Central memory CD8-positive, alpha-beta T cell (primary cell): ENCODE measurements at regions not wholly inside any gene's neighbourhood (a gene's known extent, or its start where the extent isn't known, plus 50 kb on each side); places are given as distances from the start of the nearest gene placed in this dataset.

Experiments
- ATAC-seq: fragments of 150-1000 bp; cut with Tn5 transposase; replicated peaks from 2 replicates; pipeline ENCODE4 v1.10.0; 2022; ENCODE audit warnings: mild to moderate bottlenecking, moderate FRiP score, moderate number of reproducible peaks; ENCODE audit not compliant: poor library complexity, severe bottlenecking; ENCODE audit errors: extremely low read depth
- DNase-seq, 2 donors: peaks; one replicate each; pipeline ENCODE4 v3.0.0; 2021; ENCODE audit warnings: low spot score in 2 of 2
- H3K27ac Mint-ChIP-seq: one replicate; pipeline ENCODE4 v1.8.0; 2022; ENCODE audit warnings: low read depth, mild to moderate bottlenecking, moderate library complexity, mixed read lengths
- H3K27me3 Mint-ChIP-seq: one replicate; pipeline ENCODE4 v1.8.0; 2022; ENCODE audit warnings: mixed read lengths
- H3K36me3 Mint-ChIP-seq: one replicate; pipeline ENCODE4 v1.8.0; 2022; ENCODE audit warnings: mild to moderate bottlenecking, moderate library complexity, mixed read lengths; ENCODE audit not compliant: insufficient read depth
- H3K4me1 Mint-ChIP-seq: one replicate; pipeline ENCODE4 v1.8.0; 2022; ENCODE audit warnings: mixed read lengths
- H3K4me3 Mint-ChIP-seq: one replicate; pipeline ENCODE4 v1.8.0; 2022; ENCODE audit warnings: mild to moderate bottlenecking, moderate library complexity, mixed read lengths
- H3K9me3 Mint-ChIP-seq: one replicate; pipeline ENCODE4 v1.8.0; 2022; ENCODE audit warnings: mixed read lengths

DNA sequence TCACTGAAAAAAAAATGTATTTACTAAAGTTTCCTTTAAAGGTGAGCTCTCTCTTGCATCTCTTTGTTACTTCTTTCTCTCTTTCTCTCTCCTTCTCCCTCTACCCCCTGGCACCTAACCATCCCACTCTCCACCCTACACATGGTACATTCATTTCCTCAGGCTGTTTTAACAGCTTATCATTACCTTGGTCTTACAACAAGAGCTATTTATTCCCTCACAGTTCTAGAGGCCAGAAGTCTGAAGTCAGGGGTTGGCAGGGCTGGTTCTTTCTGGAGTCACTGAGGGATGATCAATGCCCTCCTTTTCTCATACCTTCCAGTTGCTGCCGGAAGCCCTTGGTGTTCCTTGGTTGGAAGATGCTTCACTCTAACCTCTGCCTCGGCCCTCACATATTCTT is 91.1 kb upstream of the DSCAM start:
- DNase-seq (no peak), ATAC-seq (no peak)
- Mint-ChIP-seq H3K4me1 (no peaks in the 10 kb centered on the region), H3K36me3 (no peaks in the 10 kb centered on the region), H3K9me3 (peaks cover 9% of the 10 kb centered on the region), H3K27ac (no peak overlapping the region), H3K4me3 (no peak overlapping the region), H3K27me3 (no peaks in the 10 kb centered on the region)

DNA sequence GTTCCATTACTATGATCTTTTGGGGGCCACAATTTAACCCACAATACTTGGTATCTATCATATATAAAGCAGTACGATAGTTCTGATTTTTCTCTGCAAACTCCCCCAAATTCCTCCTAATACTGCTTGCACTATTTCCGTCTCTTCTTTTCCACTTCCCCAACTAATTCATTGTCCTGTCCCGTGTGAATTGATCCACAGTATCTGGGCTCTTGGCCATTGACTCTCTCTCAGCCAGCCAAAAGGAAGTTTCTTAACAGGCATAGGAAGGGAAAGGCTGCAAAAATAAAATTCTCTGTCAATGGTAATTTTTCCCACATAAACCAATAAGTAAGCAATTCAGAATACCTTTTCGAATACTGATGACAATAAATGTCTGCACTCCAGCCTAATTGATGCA is 91.7 kb upstream of the DSCAM start:
- DNase-seq: no peak
- ATAC-seq: no peak
- Mint-ChIP-seq H3K4me1 (no peaks in the 10 kb centered on the region), H3K9me3 (peaks cover 9% of the 10 kb centered on the region), H3K27ac (no peak overlapping the region), H3K4me3 (no peak overlapping the region), H3K27me3 (no peaks in the 10 kb centered on the region), H3K36me3 (no peaks in the 10 kb centered on the region)

DNA sequence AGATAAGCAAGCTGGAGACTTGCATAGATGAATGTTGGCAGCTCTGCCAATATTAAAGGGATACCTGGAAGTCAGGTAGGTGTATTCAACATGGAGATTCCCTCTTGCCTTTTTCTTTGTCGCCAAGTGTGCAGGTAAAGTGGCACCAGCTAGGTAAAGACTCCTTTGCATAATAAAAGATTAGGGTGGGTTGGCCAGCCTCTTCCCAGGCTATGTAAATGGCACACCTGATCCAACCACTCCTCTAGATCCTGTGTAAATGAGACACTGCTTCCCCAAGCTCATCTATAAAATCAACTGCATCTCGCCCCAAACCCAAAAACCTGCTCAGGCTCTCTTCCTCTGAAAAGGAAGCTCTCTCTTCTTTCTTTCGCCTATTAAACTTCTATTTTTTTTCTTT is 100.8 kb upstream of the DSCAM start:
- DNase-seq (no peak), ATAC-seq (no peak)
- Mint-ChIP-seq H3K27me3 (no peaks in the 10 kb centered on the region), H3K9me3 (peaks cover 13% of the 10 kb centered on the region), H3K27ac (no peak overlapping the region), H3K4me3 (no peak overlapping the region), H3K36me3 (no peaks in the 10 kb centered on the region), H3K4me1 (no peaks in the 10 kb centered on the region)

DNA sequence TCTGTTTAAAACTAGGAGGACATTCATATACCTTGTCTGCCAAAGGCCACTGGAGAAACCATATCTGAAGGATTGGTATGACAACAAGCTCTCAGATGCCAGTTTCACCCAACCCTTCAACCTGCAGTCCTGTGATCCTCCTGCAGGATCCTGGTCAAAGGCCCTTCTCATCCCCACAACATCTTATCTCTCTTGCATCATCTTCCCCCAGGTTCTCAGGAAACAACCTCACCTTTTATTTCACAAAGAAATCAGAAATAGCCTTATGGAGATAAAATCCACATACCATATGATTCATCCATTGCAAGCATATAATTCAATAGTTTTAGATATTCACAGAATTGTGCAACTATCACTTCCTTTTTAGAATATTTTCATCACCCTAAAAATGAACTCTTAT is 104.0 kb upstream of the DSCAM start:
- ATAC-seq (no peak), DNase-seq (no peak)
- H3K36me3 Mint-ChIP-seq: no peaks in the 10 kb centered on the region
- H3K4me1 Mint-ChIP-seq: no peaks in the 10 kb centered on the region
- H3K27me3 Mint-ChIP-seq: peaks cover 8% of the 10 kb centered on the region
- H3K27ac Mint-ChIP-seq: no peak overlapping the region
- peaks cover 3% of the 10 kb centered on the region for H3K9me3 Mint-ChIP-seq
- H3K4me3 Mint-ChIP-seq: no peak overlapping the region

DNA sequence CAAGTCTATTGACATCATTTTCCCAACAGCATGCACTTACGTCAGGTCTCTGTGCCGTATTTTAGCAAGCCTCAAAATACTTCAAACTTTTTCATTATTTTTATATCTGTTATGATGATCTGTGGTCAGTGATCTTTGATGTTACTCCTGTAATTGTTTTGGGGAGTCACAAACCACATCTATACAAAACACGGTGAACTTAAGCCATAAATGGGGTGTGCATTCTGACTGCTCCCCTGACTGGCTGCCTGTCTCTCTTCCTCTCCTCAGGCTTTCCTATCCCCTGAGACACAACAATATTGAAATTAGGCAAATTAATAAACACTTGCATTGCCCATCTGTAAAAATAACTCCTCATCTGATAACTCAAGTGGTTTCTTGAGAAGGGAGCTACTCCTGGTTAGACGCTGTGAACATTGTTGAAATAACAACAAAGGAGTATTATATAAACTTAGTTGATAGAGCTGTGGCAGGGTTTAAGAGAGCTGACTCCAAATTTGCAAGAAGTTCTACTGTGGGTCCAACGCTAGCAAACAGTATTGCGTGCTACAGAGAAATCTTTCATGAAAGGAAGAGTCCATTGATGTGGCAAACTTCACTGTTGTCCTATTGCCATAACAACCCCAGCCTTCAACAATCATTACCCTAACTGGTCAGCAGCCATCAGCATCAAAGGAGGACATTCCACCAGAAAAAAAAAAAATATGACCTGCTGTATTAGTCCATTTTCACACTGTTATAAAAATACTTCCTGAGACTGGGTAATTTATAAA is 105.8 kb upstream of the DSCAM start:
- H3K36me3 Mint-ChIP-seq: no peaks in the 10 kb centered on the region
- peaks cover 21% of the 10 kb centered on the region for H3K27me3 Mint-ChIP-seq

DNA sequence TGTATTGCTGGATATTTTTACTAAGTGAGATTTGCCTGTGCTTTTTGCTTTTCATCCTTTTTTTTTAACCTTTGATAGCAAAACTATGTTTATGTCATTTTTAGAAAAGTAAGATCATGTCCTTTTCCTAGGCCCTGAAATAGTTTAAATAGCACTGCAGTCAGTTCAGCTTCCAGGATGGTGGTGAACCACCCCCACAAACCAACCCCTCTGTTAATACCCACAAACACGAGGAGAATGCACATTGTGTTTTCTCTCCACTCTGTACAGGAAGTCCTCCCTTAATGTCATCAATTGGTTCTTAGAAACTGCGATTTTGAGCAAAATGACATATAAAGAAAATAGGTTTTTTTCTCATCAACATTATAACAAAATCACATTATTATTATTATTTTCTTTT is 117.7 kb upstream of the DSCAM start:
- Mint-ChIP-seq H3K36me3 (no peaks in the 10 kb centered on the region), H3K9me3 (no peaks in the 10 kb centered on the region), H3K4me1 (no peaks in the 10 kb centered on the region), H3K27ac (no peak overlapping the region), H3K4me3 (no peak overlapping the region), H3K27me3 (no peaks in the 10 kb centered on the region)
- ATAC-seq: no peak
- no peak for DNase-seq

More for the DNA sequence above, 105.8 kb upstream of the DSCAM start:
- Mint-ChIP-seq H3K9me3 (peaks cover 11% of the 10 kb centered on the region), H3K27ac (no peak overlapping the region), H3K4me3 (no peak overlapping the region), H3K4me1 (no peaks in the 10 kb centered on the region)
- ATAC-seq (no peak), DNase-seq (no peak)

DNA sequence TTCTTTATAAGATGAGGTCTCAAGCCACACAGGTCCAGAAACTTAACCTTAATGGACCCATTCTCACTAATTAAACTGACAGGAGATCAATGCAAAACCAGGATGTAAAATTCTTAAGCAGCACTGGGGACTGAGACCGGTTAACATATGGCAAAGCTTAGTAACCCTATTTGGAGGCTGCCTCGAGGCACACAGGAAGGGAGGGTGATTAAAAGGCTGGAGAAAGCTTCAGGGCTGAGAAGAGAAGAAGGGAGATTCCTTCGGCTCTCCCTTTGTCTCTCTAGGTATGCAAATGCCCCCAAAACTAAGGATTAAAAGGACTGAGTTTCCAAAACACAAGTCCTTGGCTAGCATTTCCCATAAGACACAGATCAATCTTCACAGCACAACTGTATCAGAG is 120.8 kb upstream of the DSCAM start:
- no peak for DNase-seq
- no peak overlapping the region for H3K27ac Mint-ChIP-seq
- ATAC-seq: no peak
- H3K27me3 Mint-ChIP-seq: no peaks in the 10 kb centered on the region
- H3K4me3 Mint-ChIP-seq: no peak overlapping the region
- peaks cover 5% of the 10 kb centered on the region for H3K9me3 Mint-ChIP-seq
- H3K36me3 Mint-ChIP-seq: no peaks in the 10 kb centered on the region
- H3K4me1 Mint-ChIP-seq: no peaks in the 10 kb centered on the region

DNA sequence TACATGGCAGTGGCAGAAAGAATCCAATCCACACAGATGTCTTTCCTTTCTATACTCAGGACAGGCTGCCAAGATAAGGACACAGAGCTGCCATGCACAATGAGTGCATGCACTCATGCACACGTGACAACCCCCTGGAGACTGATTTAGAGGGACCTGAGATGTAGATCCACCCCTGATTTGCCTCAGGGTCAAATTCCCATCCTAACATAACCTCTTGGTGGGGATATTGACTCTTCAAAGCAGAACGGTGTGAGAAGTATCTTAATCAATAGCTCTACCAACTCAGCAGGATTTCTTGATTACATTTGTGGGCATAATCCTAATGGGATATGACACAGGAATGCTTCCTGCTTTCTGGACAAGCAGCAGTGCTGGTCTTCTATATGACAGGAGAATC is 125.2 kb upstream of the DSCAM start:
- DNase-seq (no peak), ATAC-seq (no peak)
- no peaks in the 10 kb centered on the region for H3K4me1 Mint-ChIP-seq
- no peak overlapping the region for H3K4me3 Mint-ChIP-seq
- no peaks in the 10 kb centered on the region for H3K27me3 Mint-ChIP-seq
- no peak overlapping the region for H3K27ac Mint-ChIP-seq
- peaks cover 5% of the 10 kb centered on the region for H3K9me3 Mint-ChIP-seq
- no peaks in the 10 kb centered on the region for H3K36me3 Mint-ChIP-seq

DNA sequence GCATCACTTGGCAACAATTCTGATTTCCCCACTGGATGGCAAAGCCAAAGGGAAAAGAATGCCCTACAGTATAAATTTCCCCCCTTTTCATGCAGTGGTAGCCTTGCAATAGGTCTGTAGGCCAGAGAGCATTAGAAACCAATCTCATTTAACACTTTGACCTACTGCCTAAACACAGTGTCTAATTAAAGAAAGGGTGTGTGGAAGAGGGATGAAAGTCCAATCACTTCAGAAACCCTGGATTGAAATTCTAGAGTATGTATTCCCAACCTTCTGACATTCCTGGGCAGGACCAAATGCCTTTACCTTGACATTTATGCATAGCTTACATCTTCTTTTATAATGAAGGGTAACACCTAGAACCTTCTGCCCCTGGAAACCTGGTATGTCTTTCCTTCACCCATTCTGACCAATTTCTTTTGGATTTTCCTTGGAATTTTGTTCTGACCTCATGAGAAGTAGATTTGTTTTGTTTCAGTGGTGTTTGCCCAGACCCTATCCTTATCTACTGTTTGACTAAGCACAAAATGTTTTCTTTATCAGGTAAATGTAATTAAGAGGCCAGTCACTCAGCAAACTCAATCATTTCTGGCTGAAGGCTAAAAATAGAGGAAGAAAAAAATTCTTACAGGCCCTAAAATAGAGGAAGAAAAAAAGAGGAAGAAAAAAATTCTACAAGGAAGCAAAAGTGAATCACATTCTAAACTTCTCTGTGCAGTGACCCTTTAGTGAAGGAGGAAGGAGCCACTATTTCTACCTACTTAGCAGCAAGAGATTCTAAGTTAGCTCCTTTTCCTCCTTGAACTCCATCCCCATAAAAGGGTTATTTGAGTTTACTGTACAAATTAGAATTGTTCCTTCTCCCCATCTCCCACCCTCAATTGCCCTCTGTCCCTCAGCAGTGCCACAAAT is 129.5 kb upstream of the DSCAM start:
- no peak overlapping the region for H3K27ac Mint-ChIP-seq
- H3K9me3 Mint-ChIP-seq: peaks cover 5% of the 10 kb centered on the region
- no peak overlapping the region for H3K4me3 Mint-ChIP-seq
- H3K27me3 Mint-ChIP-seq: no peaks in the 10 kb centered on the region
- DNase-seq (no peak), ATAC-seq (no peak)
- H3K4me1 Mint-ChIP-seq: no peaks in the 10 kb centered on the region
- H3K36me3 Mint-ChIP-seq: no peaks in the 10 kb centered on the region

DNA sequence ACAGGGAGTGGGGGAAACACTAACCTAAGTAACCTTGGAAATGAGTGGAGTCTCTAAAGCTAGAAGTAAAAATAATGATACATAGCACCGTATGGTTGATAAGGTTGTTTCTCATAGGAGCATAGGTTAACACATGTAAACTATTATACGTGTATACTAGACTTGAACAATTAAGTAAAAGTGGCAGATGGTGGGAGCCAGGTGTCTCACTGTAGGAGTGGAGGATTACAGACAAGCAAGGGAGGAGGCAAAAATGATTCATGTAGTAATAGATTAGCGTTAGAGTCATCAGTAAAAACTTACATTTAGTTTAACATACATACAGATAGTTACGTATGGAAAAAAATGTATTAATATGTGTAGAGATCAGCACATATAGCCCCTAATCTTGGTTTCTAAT is 138.4 kb upstream of the DSCAM start:
- H3K4me3 Mint-ChIP-seq: no peak overlapping the region
- ATAC-seq: no peak
- DNase-seq: no peak
- H3K4me1 Mint-ChIP-seq: no peaks in the 10 kb centered on the region
- H3K36me3 Mint-ChIP-seq: no peaks in the 10 kb centered on the region
- no peaks in the 10 kb centered on the region for H3K27me3 Mint-ChIP-seq
- H3K9me3 Mint-ChIP-seq: peaks cover 19% of the 10 kb centered on the region
- H3K27ac Mint-ChIP-seq: no peak overlapping the region

DNA sequence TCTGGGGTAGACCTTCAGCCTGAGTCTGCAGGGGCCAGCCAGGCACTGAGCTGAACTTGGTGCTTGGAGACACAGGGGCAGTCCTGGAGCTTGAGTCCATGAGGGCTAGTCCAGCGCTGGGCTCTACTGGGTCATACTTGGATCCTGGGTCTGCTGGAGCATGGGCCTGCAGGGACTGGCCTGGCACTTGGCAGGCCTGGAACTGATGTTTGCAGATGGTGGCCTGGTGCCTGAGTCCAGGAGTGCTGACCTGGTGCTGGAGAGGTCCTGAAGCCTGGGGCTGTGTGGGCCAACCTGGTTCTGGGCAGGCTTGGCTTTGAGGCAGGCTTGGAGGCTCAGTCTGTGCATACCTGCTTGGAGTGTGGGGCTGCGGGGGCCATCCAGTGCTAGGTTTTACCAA is 143.4 kb upstream of the DSCAM start:
- no peak for ATAC-seq
- Mint-ChIP-seq H3K27ac (no peak overlapping the region), H3K36me3 (no peaks in the 10 kb centered on the region), H3K27me3 (no peaks in the 10 kb centered on the region), H3K4me3 (no peak overlapping the region), H3K9me3 (peaks cover 8% of the 10 kb centered on the region), H3K4me1 (no peaks in the 10 kb centered on the region)
- DNase-seq: no peak

DNA sequence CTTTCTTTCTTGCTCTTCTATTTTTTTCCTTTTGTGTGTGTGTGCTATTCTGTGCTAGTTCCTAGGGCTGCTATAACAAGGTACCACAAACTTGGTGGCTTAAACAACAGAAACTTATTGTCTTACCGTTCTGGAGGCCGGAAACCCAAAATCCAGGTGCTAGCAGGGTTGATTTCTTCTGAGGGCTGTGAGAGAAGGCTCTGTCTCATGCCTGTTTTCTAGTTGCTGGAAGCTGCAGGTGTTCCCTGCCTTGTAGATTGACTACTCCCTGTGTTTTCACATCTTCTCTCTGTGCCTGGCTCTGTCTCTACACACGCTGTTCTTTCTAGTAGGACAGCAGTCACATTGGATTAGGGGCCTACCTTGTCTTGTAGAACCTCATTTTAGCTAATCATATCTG is 150.9 kb upstream of the DSCAM start:
- Mint-ChIP-seq H3K27me3 (no peaks in the 10 kb centered on the region), H3K4me1 (no peaks in the 10 kb centered on the region), H3K36me3 (no peaks in the 10 kb centered on the region), H3K4me3 (no peak overlapping the region), H3K27ac (no peak overlapping the region), H3K9me3 (peaks cover 15% of the 10 kb centered on the region)
- ATAC-seq: no peak
- DNase-seq: no peak

DNA sequence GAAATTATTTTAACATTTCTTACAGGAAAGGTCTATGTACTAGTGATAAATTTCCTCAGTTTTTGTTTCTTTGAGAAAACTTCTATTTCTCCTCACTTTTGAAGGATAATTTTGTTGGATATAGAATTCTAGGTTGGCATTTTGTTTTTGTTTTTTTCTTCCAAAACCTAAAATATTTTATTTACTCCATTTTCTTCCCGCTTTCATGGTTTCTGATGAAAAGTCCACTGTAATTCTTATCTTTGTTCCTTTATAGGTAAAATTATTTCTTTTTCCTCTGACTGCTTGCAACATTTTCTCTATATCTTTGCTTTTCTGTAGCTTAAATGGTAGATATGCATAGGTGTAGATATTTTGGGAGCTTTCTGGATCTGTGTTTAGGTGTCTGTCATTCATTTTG is 153.9 kb upstream of the DSCAM start:
- no peaks in the 10 kb centered on the region for H3K27me3 Mint-ChIP-seq
- no peaks in the 10 kb centered on the region for H3K36me3 Mint-ChIP-seq
- no peak overlapping the region for H3K4me3 Mint-ChIP-seq

More for the DNA sequence above, 153.9 kb upstream of the DSCAM start:
- Mint-ChIP-seq H3K9me3 (peaks cover 15% of the 10 kb centered on the region), H3K4me1 (no peaks in the 10 kb centered on the region), H3K27ac (no peak overlapping the region)
- DNase-seq: no peak
- ATAC-seq: no peak
